ENCODE measurements at regions not wholly inside any gene's neighbourhood (a gene's known extent, or its start where the extent isn't known, plus 50 kb on each side); places are given as distances from the start of the nearest gene placed in this dataset.

DNA sequence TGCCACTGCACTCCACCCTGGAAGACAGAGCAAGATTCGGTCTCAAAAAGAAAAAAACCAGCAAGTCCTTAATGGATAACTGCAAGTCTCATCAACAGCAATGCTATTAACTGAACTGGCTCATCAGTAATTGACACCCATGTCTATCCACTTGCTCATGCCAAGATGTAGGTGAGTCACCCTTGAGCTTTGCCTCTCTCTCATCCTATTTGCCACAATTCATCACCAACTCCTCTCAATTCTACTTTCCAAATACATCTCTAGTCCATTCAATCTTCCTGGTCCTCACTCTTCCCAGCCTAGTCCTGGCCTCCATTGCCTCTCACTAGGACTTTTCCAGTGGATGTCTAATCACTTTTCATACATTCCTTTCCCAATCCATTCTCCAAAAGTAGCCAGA is 103.7 kb upstream of the PRMT6 start:
- Histone ChIP-seq H3K9ac (ENCODE audit: control insufficient read depth, insufficient read depth, low read length) (no peak overlapping the region), H3K4me2 (ENCODE audit: control insufficient read depth, insufficient read depth) (no peak overlapping the region), H3K36me3 (ENCODE audit: control insufficient read depth in 2 of 2, insufficient read depth in 2 of 2, low read length in 1 of 2) (no peaks in the 10 kb centered on the region), H3K4me1 (ENCODE audit: control insufficient read depth, insufficient read depth, low read length) (no peaks in the 10 kb centered on the region), H3K27me3 (replicated peaks in 1 of 2; ENCODE audit: control insufficient read depth in 2 of 2, insufficient read depth in 2 of 2, low read length in 1 of 2) (no peaks in the 10 kb centered on the region; a peak in 1 of 4 replicates), H3K9me3 (replicated peaks; ENCODE audit: control insufficient read depth, insufficient read depth, low read length) (no peaks in the 10 kb centered on the region), H4K20me1 (ENCODE audit: control insufficient read depth, insufficient read depth) (no peaks in the 10 kb centered on the region), H3K79me2 (ENCODE audit: control insufficient read depth, insufficient read depth, low read length) (no peaks in the 10 kb centered on the region), H3K27ac (ENCODE audit: control insufficient read depth, insufficient read depth) (no peak overlapping the region), H2AFZ (ENCODE audit: control insufficient read depth, low read depth, low read length) (no peak overlapping the region), H3K4me3 (no peak overlapping the region)
- ChIA-PET CTCF (interaction anchor here (1.6 kb wide), 1 partner anchor 14 kb away, joined by 3 read pairs; no protein-coding TSS in a partner anchor), SMC1A (ENCODE audit: uncharacterized antibody, unreplicated experiment) (no interaction called here), POLR2A (no interaction called here), RAD21 (ENCODE audit: unreplicated experiment) (no interaction called here)
- intact Hi-C loops (cut with micrococcal nuclease; ENCODE audit: unreplicated experiment), result no loop called here
- TF ChIP-seq, protein P1, sequence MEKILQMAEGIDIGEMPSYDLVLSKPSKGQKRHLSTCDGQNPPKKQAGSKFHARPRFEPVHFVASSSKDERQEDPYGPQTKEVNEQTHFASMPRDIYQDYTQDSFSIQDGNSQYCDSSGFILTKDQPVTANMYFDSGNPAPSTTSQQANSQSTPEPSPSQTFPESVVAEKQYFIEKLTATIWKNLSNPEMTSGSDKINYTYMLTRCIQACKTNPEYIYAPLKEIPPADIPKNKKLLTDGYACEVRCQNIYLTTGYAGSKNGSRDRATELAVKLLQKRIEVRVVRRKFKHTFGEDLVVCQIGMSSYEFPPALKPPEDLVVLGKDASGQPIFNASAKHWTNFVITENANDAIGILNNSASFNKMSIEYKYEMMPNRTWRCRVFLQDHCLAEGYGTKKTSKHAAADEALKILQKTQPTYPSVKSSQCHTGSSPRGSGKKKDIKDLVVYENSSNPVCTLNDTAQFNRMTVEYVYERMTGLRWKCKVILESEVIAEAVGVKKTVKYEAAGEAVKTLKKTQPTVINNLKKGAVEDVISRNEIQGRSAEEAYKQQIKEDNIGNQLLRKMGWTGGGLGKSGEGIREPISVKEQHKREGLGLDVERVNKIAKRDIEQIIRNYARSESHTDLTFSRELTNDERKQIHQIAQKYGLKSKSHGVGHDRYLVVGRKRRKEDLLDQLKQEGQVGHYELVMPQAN (conservative IDR thresholded peaks at IDR 0.05), result no peak
- no peak for TF ChIP-seq GATAD2B (conservative IDR thresholded peaks at IDR 0.05; ENCODE audit: low read depth)
- no peak for TF ChIP-seq ZSCAN29 (IDR thresholded peaks at IDR 0.05)
- TF ChIP-seq MYB (IDR thresholded peaks at IDR 0.05; ENCODE audit: borderline replicate concordance, low read depth, low read length), result no peak
- no peak for TF ChIP-seq PAX5 (IDR thresholded peaks at IDR 0.05; ENCODE audit: borderline replicate concordance, low read depth, low read length)
- TF ChIP-seq, protein P2, sequence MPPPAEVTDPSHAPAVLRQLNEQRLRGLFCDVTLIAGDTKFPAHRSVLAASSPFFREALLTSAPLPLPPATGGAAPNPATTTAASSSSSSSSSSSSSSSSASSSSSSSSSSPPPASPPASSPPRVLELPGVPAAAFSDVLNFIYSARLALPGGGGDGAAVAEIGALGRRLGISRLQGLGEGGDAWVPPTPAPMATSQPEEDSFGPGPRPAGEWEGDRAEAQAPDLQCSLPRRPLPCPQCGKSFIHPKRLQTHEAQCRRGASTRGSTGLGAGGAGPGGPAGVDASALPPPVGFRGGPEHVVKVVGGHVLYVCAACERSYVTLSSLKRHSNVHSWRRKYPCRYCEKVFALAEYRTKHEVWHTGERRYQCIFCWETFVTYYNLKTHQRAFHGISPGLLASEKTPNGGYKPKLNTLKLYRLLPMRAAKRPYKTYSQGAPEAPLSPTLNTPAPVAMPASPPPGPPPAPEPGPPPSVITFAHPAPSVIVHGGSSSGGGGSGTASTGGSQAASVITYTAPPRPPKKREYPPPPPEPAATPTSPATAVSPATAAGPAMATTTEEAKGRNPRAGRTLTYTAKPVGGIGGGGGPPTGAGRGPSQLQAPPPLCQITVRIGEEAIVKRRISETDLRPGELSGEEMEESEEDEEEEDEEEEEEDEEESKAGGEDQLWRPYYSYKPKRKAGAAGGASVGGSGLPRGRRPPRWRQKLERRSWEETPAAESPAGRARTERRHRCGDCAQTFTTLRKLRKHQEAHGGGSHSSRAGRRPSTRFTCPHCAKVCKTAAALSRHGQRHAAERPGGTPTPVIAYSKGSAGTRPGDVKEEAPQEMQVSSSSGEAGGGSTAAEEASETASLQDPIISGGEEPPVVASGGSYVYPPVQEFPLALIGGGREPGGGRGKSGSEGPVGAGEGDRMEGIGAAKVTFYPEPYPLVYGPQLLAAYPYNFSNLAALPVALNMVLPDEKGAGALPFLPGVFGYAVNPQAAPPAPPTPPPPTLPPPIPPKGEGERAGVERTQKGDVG (CRISPR knock-in tag; IDR thresholded peaks at IDR 0.05), result no peak
- TF ChIP-seq, protein P3, sequence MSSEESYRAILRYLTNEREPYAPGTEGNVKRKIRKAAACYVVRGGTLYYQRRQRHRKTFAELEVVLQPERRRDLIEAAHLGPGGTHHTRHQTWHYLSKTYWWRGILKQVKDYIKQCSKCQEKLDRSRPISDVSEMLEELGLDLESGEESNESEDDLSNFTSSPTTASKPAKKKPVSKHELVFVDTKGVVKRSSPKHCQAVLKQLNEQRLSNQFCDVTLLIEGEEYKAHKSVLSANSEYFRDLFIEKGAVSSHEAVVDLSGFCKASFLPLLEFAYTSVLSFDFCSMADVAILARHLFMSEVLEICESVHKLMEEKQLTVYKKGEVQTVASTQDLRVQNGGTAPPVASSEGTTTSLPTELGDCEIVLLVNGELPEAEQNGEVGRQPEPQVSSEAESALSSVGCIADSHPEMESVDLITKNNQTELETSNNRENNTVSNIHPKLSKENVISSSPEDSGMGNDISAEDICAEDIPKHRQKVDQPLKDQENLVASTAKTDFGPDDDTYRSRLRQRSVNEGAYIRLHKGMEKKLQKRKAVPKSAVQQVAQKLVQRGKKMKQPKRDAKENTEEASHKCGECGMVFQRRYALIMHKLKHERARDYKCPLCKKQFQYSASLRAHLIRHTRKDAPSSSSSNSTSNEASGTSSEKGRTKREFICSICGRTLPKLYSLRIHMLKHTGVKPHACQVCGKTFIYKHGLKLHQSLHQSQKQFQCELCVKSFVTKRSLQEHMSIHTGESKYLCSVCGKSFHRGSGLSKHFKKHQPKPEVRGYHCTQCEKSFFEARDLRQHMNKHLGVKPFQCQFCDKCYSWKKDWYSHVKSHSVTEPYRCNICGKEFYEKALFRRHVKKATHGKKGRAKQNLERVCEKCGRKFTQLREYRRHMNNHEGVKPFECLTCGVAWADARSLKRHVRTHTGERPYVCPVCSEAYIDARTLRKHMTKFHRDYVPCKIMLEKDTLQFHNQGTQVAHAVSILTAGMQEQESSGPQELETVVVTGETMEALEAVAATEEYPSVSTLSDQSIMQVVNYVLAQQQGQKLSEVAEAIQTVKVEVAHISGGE (CRISPR knock-in tag; IDR thresholded peaks at IDR 0.05), result no peak
- no peak for TF ChIP-seq ZNF622 (IDR thresholded peaks at IDR 0.05)
- TF ChIP-seq, protein P4, sequence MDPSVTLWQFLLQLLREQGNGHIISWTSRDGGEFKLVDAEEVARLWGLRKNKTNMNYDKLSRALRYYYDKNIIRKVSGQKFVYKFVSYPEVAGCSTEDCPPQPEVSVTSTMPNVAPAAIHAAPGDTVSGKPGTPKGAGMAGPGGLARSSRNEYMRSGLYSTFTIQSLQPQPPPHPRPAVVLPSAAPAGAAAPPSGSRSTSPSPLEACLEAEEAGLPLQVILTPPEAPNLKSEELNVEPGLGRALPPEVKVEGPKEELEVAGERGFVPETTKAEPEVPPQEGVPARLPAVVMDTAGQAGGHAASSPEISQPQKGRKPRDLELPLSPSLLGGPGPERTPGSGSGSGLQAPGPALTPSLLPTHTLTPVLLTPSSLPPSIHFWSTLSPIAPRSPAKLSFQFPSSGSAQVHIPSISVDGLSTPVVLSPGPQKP (IDR thresholded peaks at IDR 0.05; ENCODE audit: low read depth, low read length), result no peak
- no peak for TF ChIP-seq BMI1 (IDR thresholded peaks at IDR 0.05; ENCODE audit: borderline replicate concordance)
- no peak for TF ChIP-seq FOXM1 (IDR thresholded peaks at IDR 0.05; ENCODE audit: low read depth, low read length)
- no peak for TF ChIP-seq RELA (IDR thresholded peaks at IDR 0.05; ENCODE audit: borderline replicate concordance, partially characterized antibody)
- TF ChIP-seq EP300 (IDR thresholded peaks at IDR 0.05; ENCODE audit: borderline replicate concordance in 1 of 2, control insufficient read depth in 1 of 2, low read depth in 2 of 2, low read length in 2 of 2), result no peak
- no peak for TF ChIP-seq BRCA1 (IDR thresholded peaks at IDR 0.05; ENCODE audit: low read depth, low read length)
- DNase-seq (ENCODE audit: low read depth, low spot score) (no peak), ATAC-seq (no peak), FAIRE-seq (no peak)
- no TSS peak for BruUV-seq (replicated peaks)
- WGBS (ENCODE audit: insufficient coverage, insufficient replicate concordance, low lambda C conversion rate, missing lambda C conversion rate), result 40% methylated on average over 1 of the region's 1 CpG
- in situ Hi-C loops (cut with MboI), result no loop called here

Measured in GM12878 (cell line).